ENCODE measurements at regions not wholly inside any gene's neighbourhood (a gene's known extent, or its start where the extent isn't known, plus 50 kb on each side); places are given as distances from the start of the nearest gene placed in this dataset.

DNA sequence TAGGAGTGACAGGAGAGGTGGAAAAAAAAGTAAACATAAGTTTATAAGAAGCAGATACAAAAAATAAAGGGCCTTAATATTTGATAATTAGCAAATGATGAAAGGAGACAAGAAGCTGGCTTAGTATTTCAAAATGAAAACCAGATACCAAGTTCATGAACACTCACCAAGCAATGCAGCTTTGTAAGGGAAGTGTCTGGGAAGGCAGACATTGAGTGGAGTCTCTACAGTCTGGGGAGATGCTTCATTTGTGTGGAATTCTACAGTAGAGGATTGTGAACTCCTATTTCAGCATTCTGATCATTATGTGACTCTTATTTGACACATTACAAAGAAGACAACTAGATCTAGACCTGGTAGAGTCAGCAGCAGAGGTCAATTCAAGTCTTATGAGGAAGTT is 1072.7 kb downstream of the DSC3 start:
- TF ChIP-seq ZFX (IDR thresholded peaks at IDR 0.05; ENCODE audit: borderline replicate concordance) = no peak
- TF ChIP-seq, protein P1, sequence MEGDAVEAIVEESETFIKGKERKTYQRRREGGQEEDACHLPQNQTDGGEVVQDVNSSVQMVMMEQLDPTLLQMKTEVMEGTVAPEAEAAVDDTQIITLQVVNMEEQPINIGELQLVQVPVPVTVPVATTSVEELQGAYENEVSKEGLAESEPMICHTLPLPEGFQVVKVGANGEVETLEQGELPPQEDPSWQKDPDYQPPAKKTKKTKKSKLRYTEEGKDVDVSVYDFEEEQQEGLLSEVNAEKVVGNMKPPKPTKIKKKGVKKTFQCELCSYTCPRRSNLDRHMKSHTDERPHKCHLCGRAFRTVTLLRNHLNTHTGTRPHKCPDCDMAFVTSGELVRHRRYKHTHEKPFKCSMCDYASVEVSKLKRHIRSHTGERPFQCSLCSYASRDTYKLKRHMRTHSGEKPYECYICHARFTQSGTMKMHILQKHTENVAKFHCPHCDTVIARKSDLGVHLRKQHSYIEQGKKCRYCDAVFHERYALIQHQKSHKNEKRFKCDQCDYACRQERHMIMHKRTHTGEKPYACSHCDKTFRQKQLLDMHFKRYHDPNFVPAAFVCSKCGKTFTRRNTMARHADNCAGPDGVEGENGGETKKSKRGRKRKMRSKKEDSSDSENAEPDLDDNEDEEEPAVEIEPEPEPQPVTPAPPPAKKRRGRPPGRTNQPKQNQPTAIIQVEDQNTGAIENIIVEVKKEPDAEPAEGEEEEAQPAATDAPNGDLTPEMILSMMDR (IDR thresholded peaks at IDR 0.05) = no peak
